Calu3 (cell line): ENCODE measurements at regions not wholly inside any gene's neighbourhood (a gene's known extent, or its start where the extent isn't known, plus 50 kb on each side); places are given as distances from the start of the nearest gene placed in this dataset.

Source experiments
- BruUV-seq: library from RNA; stranded (reverse); fragments of 400-500 nt; replicated peaks from 2 replicates; lab custom pipeline; 2021; lab: Mats Ljungman, UMichigan
- CTCF ChIA-PET: fragments of 300-600 bp; sonication (Branson Sonifier 250); formaldehyde crosslinking; loops from one replicate; lab custom pipeline; 2022; ENCODE audit warnings: antibody characterized with exemption; lab: Charles Lee
- DNase-seq: peaks from one replicate; pipeline ENCODE4 v3.0.0; 2022
- H3K27ac Mint-ChIP-seq: one replicate; pipeline ENCODE4 v1.8.0; 2022; ENCODE audit warnings: mixed read lengths; ENCODE audit not compliant: unreplicated experiment
- H3K27me3 Mint-ChIP-seq: one replicate; pipeline ENCODE4 v1.8.0; 2022; ENCODE audit warnings: mixed read lengths; ENCODE audit not compliant: unreplicated experiment
- H3K36me3 Mint-ChIP-seq: one replicate; pipeline ENCODE4 v1.8.0; 2022; ENCODE audit warnings: mild to moderate bottlenecking, moderate library complexity, mixed read lengths; ENCODE audit not compliant: insufficient read depth, unreplicated experiment
- H3K4me1 Mint-ChIP-seq: one replicate; pipeline ENCODE4 v1.8.0; 2022; ENCODE audit warnings: mild to moderate bottlenecking, low read depth, mixed read lengths; ENCODE audit not compliant: unreplicated experiment
- H3K4me3 Mint-ChIP-seq: one replicate; pipeline ENCODE4 v1.8.0; 2022; ENCODE audit warnings: mild to moderate bottlenecking, low read depth, moderate library complexity, mixed read lengths; ENCODE audit not compliant: unreplicated experiment
- H3K9me3 Mint-ChIP-seq: one replicate; pipeline ENCODE4 v1.8.0; 2022; ENCODE audit warnings: low read depth, mixed read lengths; ENCODE audit not compliant: unreplicated experiment
- intact Hi-C: fragments of 100-400 bp; cut with micrococcal nuclease; formaldehyde crosslinking; loops from one replicate; pipeline ENCODE4 v1.10.0; 2022; ENCODE audit not compliant: unreplicated experiment
- TF ChIP-seq, protein P1 (sequence below): fragments of 200-600 bp; IDR thresholded peaks from one replicate; pipeline ENCODE4 v1.8.0; 2022; ENCODE audit warnings: antibody characterized with exemption; ENCODE audit not compliant: unreplicated experiment

DNA sequence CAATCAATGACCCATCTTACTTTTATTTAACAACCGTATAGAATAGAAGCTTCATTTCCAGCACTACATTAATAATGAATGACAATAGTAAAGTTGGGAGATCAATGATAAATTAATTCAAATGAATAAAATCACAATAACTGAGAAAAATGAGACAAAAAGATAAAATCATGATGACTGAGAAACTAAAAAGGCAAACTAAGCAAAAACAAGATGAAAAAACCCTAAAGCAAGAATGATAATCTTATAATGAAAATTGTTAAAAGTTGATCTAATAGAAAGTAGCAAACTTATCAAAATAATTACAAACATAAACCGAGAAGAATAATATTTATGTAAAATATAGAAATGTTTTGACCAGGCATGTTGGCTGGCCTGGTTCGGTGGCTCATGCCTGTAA, 130.4 kb upstream of the INPP4B start:
- no peak for DNase-seq
- H3K4me3 Mint-ChIP-seq = no peak overlapping the region
- intact Hi-C loops = no loop called here
- no peaks in the 10 kb centered on the region for H3K4me1 Mint-ChIP-seq
- H3K9me3 Mint-ChIP-seq = no peaks in the 10 kb centered on the region
- H3K27me3 Mint-ChIP-seq = no peaks in the 10 kb centered on the region
- no peaks in the 10 kb centered on the region for H3K36me3 Mint-ChIP-seq
- CTCF ChIA-PET = no interaction called here
- H3K27ac Mint-ChIP-seq = no peak overlapping the region
- no TSS peak for BruUV-seq
- TF ChIP-seq, protein P1, sequence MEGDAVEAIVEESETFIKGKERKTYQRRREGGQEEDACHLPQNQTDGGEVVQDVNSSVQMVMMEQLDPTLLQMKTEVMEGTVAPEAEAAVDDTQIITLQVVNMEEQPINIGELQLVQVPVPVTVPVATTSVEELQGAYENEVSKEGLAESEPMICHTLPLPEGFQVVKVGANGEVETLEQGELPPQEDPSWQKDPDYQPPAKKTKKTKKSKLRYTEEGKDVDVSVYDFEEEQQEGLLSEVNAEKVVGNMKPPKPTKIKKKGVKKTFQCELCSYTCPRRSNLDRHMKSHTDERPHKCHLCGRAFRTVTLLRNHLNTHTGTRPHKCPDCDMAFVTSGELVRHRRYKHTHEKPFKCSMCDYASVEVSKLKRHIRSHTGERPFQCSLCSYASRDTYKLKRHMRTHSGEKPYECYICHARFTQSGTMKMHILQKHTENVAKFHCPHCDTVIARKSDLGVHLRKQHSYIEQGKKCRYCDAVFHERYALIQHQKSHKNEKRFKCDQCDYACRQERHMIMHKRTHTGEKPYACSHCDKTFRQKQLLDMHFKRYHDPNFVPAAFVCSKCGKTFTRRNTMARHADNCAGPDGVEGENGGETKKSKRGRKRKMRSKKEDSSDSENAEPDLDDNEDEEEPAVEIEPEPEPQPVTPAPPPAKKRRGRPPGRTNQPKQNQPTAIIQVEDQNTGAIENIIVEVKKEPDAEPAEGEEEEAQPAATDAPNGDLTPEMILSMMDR = no peak

DNA sequence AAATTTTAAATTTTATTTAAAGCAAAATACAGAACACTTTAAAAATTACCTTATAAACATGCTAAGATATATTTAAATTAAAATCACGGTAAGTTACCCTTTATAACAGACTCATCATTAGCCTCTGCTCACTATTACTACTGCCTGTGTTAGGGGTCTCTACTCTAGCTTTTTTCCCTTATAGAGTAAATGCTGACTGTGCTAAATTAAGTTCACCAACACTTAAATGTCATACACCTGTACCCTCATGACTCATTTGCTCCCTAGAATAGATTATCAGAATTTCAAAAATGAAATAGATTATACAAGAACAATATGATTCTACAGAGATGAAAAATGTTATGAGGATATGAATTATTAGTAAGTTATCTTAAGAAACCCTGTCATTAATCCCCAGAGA, 131.1 kb upstream of the INPP4B start:
- TF ChIP-seq, protein P1 = no peak
- CTCF ChIA-PET = no interaction called here
- Mint-ChIP-seq H3K4me1 (no peaks in the 10 kb centered on the region), H3K9me3 (no peaks in the 10 kb centered on the region), H3K27ac (no peak overlapping the region), H3K36me3 (no peaks in the 10 kb centered on the region), H3K4me3 (no peak overlapping the region), H3K27me3 (no peaks in the 10 kb centered on the region)
- intact Hi-C loops = no loop called here
- DNase-seq = no peak
- BruUV-seq = no TSS peak

DNA sequence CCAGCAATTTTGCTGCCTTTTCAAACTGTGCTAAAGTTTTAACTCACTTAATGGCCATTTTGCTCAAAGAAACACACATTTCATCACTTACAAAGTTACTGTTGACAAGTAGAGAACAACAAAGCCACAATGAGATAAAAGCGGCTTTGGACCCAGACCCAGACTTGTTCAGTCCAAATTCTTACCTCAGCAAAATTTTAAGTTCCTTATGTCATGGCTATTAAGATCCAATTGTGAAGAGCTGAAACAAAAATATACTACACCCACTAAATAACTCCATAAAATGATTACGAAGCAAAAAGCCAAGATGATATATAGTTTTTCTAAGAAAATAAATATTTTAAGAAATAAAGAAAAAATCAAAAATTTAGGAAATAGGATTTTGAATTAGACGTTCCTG, 137.0 kb upstream of the INPP4B start:
- DNase-seq = no peak
- no peak overlapping the region for H3K4me3 Mint-ChIP-seq
- H3K27ac Mint-ChIP-seq = no peak overlapping the region
- H3K9me3 Mint-ChIP-seq = peaks cover 2% of the 10 kb centered on the region
- no peaks in the 10 kb centered on the region for H3K36me3 Mint-ChIP-seq
- intact Hi-C loops = no loop called here
- TF ChIP-seq, protein P1 = no peak
- BruUV-seq = no TSS peak
- no peaks in the 10 kb centered on the region for H3K27me3 Mint-ChIP-seq
- CTCF ChIA-PET = no interaction called here
- H3K4me1 Mint-ChIP-seq = peaks cover 27% of the 10 kb centered on the region

DNA sequence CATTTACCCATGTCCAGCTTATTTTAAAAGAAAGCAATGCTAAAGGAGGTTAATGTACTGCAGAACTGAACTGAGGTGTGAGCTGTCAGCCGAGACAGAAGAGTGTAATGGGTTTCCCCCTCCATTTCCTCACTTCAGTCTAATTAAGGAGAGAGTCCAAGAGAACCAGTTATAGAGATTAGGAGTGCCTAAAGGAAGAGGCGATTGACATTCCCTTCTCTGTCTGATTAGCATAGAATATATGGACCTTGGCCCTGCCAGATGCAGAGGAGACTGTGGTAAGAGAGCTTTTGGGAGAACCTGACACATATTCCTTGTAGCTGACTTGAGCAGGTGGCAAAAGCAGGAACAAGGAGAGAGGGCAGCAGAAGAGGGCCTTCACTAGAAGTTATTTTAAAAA, 137.5 kb upstream of the INPP4B start:
- no peaks in the 10 kb centered on the region for H3K36me3 Mint-ChIP-seq
- CTCF ChIA-PET = no interaction called here
- TF ChIP-seq, protein P1 = no peak
- no TSS peak for BruUV-seq
- H3K4me3 Mint-ChIP-seq = no peak overlapping the region
- H3K27ac Mint-ChIP-seq = no peak overlapping the region
- DNase-seq = no peak
- no peaks in the 10 kb centered on the region for H3K27me3 Mint-ChIP-seq
- H3K9me3 Mint-ChIP-seq = peaks cover 2% of the 10 kb centered on the region
- peaks cover 27% of the 10 kb centered on the region for H3K4me1 Mint-ChIP-seq
- intact Hi-C loops = no loop called here
